ENCODE measurements at regions not wholly inside any gene's neighbourhood (a gene's known extent, or its start where the extent isn't known, plus 50 kb on each side); places are given as distances from the start of the nearest gene placed in this dataset.

GRCh38 chr10:120369856-120370276 is 87.2 kb upstream of the PLPP4 start:
- Histone ChIP-seq H3K4me2 (no peak overlapping the region), H3K79me2 (ENCODE audit: insufficient read depth, low read depth) (no peaks in the 10 kb centered on the region), H2AFZ (ENCODE audit: low read depth) (no peak overlapping the region), H4K20me1 (ENCODE audit: insufficient read depth) (no peaks in the 10 kb centered on the region), H3K27ac (no peak overlapping the region), H3K36me3 (ENCODE audit: insufficient read depth) (no peaks in the 10 kb centered on the region), H3K4me3 (IDR thresholded peaks at IDR 0.05; ENCODE audit: insufficient read depth, low read depth, low read length) (no peak overlapping the region), H3K4me1 (ENCODE audit: low read depth, poor library complexity, severe bottlenecking) (no peaks in the 10 kb centered on the region), H3K27me3 (ENCODE audit: insufficient read depth, low read depth) (no peaks in the 10 kb centered on the region), H3K9ac (no peak overlapping the region)
- no peak for TF ChIP-seq CTCF (conservative IDR thresholded peaks at IDR 0.05; ENCODE audit: low read depth, low read length)

GRCh38 chr10:120371856-120372255 is 85.2 kb upstream of the PLPP4 start:
- Histone ChIP-seq H3K79me2 (ENCODE audit: insufficient read depth, low read depth) (no peaks in the 10 kb centered on the region), H3K36me3 (ENCODE audit: insufficient read depth) (no peaks in the 10 kb centered on the region), H3K4me3 (IDR thresholded peaks at IDR 0.05; ENCODE audit: insufficient read depth, low read depth, low read length) (no peak overlapping the region), H3K27ac (no peak overlapping the region), H3K4me1 (ENCODE audit: low read depth, poor library complexity, severe bottlenecking) (no peaks in the 10 kb centered on the region), H3K27me3 (ENCODE audit: insufficient read depth, low read depth) (no peaks in the 10 kb centered on the region), H2AFZ (ENCODE audit: low read depth) (no peak overlapping the region), H3K4me2 (no peak overlapping the region), H3K9ac (no peak overlapping the region), H4K20me1 (ENCODE audit: insufficient read depth) (no peaks in the 10 kb centered on the region)
- TF ChIP-seq CTCF (conservative IDR thresholded peaks at IDR 0.05; ENCODE audit: low read depth, low read length): no peak

DNA sequence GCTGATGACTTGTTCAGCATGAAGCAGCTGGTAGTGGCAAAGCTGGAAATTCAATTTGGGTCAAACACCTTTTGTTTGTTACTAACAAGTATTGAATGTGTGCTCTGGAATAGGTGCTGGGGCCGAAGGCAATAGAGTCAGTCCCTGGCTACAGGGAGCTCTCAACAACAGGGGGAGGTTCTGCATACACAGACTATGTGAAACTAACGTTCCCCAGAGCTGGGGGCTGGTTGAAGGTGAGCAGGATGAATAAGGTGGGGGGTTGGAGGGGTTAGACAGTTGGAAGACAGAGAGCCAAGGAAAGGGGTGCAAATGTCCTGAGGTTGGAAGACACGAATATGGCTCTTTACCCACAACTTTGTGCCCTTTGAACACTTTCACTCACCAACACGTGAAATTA is 84.1 kb upstream of the PLPP4 start:
- no peak overlapping the region for H3K9ac ChIP-seq
- no peak overlapping the region for H3K27ac ChIP-seq
- no peak for TF ChIP-seq CTCF (conservative IDR thresholded peaks at IDR 0.05; ENCODE audit: low read depth, low read length)
- no peaks in the 10 kb centered on the region for H4K20me1 ChIP-seq (ENCODE audit: insufficient read depth)
- H2AFZ ChIP-seq (ENCODE audit: low read depth): no peak overlapping the region
- H3K36me3 ChIP-seq (ENCODE audit: insufficient read depth): no peaks in the 10 kb centered on the region
- no peak overlapping the region for H3K4me2 ChIP-seq
- no peaks in the 10 kb centered on the region for H3K27me3 ChIP-seq (ENCODE audit: insufficient read depth, low read depth)
- H3K79me2 ChIP-seq (ENCODE audit: insufficient read depth, low read depth): no peaks in the 10 kb centered on the region
- no peak overlapping the region for H3K4me3 ChIP-seq (IDR thresholded peaks at IDR 0.05; ENCODE audit: insufficient read depth, low read depth, low read length)
- no peaks in the 10 kb centered on the region for H3K4me1 ChIP-seq (ENCODE audit: low read depth, poor library complexity, severe bottlenecking)

DNA sequence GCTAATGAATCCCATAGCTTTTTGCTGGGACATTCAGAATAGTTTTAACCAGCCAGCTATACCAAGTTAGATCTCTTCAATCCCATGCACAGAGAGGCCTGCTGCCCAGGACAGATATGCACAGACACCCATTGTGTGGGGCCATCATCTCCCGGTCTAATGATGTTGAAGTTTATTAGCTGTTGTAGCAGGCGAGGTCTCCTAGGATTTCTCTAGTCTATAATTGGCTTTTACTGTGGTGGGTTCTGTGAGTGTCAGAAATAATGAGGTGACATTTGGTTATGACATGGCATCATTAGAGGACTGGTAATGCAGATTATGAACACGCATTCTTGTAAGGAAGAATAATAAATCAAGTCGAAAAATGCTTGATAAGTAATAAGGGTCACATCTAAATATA is 81.4 kb upstream of the PLPP4 start:
- no peaks in the 10 kb centered on the region for H3K36me3 ChIP-seq (ENCODE audit: insufficient read depth)
- no peaks in the 10 kb centered on the region for H3K27me3 ChIP-seq (ENCODE audit: insufficient read depth, low read depth)
- H3K4me1 ChIP-seq (ENCODE audit: low read depth, poor library complexity, severe bottlenecking): no peaks in the 10 kb centered on the region
- H4K20me1 ChIP-seq (ENCODE audit: insufficient read depth): no peaks in the 10 kb centered on the region
- no peak overlapping the region for H3K9ac ChIP-seq
- H3K27ac ChIP-seq: no peak overlapping the region
- no peak overlapping the region for H3K4me2 ChIP-seq
- H3K4me3 ChIP-seq (IDR thresholded peaks at IDR 0.05; ENCODE audit: insufficient read depth, low read depth, low read length): no peak overlapping the region
- no peak for TF ChIP-seq CTCF (conservative IDR thresholded peaks at IDR 0.05; ENCODE audit: low read depth, low read length)
- no peaks in the 10 kb centered on the region for H3K79me2 ChIP-seq (ENCODE audit: insufficient read depth, low read depth)
- H2AFZ ChIP-seq (ENCODE audit: low read depth): no peak overlapping the region

- no peak for TF ChIP-seq CTCF (conservative IDR thresholded peaks at IDR 0.05; ENCODE audit: low read depth, low read length)
- no peaks in the 10 kb centered on the region for H3K79me2 ChIP-seq (ENCODE audit: insufficient read depth, low read depth)
These were observed 75.1 kb upstream of the PLPP4 start for GRCh38 chr10:120381931-120382330.

More at GRCh38 chr10:120381931-120382330, 75.1 kb upstream of the PLPP4 start:
- Histone ChIP-seq H3K27ac (no peak overlapping the region), H4K20me1 (ENCODE audit: insufficient read depth) (no peaks in the 10 kb centered on the region), H3K36me3 (ENCODE audit: insufficient read depth) (no peaks in the 10 kb centered on the region), H3K4me2 (no peak overlapping the region), H2AFZ (ENCODE audit: low read depth) (no peak overlapping the region), H3K4me1 (ENCODE audit: low read depth, poor library complexity, severe bottlenecking) (no peaks in the 10 kb centered on the region), H3K9ac (no peak overlapping the region), H3K4me3 (IDR thresholded peaks at IDR 0.05; ENCODE audit: insufficient read depth, low read depth, low read length) (no peak overlapping the region), H3K27me3 (ENCODE audit: insufficient read depth, low read depth) (no peaks in the 10 kb centered on the region)
